ENCODE measurements at regions not wholly inside any gene's neighbourhood (a gene's known extent, or its start where the extent isn't known, plus 50 kb on each side); places are given as distances from the start of the nearest gene placed in this dataset.

GRCh38 chr5:167554564-167555290, 736.7 kb upstream of the WWC1 start:
- peaks cover 17% of the 10 kb centered on the region for H3K9me3 Mint-ChIP-seq
- ChIA-PET CTCF (interaction anchor here (1.0 kb wide), 1 partner anchor 293 kb away, joined by 4 read pairs; no protein-coding TSS in a partner anchor), POLR2A (no interaction called here)
- TF ChIP-seq ATF2 (CRISPR knock-in tag; IDR thresholded peaks at IDR 0.05; ENCODE audit: borderline replicate concordance, low read depth) (no peak), FOXP1 (CRISPR knock-in tag; IDR thresholded peaks at IDR 0.05; ENCODE audit: borderline replicate concordance) (no peak), PRRX2 (CRISPR knock-in tag; IDR thresholded peaks at IDR 0.05) (no peak), MYBL2 (CRISPR knock-in tag; IDR thresholded peaks at IDR 0.05) (no peak), GTF2I (CRISPR knock-in tag; conservative IDR thresholded peaks at IDR 0.05) (no peak), ZNF425 (CRISPR knock-in tag; conservative IDR thresholded peaks at IDR 0.05) (no peak), E2F4 (CRISPR knock-in tag; IDR thresholded peaks at IDR 0.05; ENCODE audit: borderline replicate concordance, low read depth) (no peak), SMAD4 (CRISPR knock-in tag; IDR thresholded peaks at IDR 0.05) (no peak), OVOL2 (CRISPR knock-in tag; IDR thresholded peaks at IDR 0.05; ENCODE audit: borderline replicate concordance) (no peak), TP53 (CRISPR knock-in tag; IDR thresholded peaks at IDR 0.05) (no peak), ZNF263 (CRISPR knock-in tag; IDR thresholded peaks at IDR 0.05; ENCODE audit: low read depth) (no peak), RELA (CRISPR knock-in tag; IDR thresholded peaks at IDR 0.05; ENCODE audit: borderline replicate concordance) (no peak)
- TF ChIP-seq, protein P1, sequence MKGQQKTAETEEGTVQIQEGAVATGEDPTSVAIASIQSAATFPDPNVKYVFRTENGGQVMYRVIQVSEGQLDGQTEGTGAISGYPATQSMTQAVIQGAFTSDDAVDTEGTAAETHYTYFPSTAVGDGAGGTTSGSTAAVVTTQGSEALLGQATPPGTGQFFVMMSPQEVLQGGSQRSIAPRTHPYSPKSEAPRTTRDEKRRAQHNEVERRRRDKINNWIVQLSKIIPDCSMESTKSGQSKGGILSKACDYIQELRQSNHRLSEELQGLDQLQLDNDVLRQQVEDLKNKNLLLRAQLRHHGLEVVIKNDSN (CRISPR knock-in tag; IDR thresholded peaks at IDR 0.05): no peak
- TF ChIP-seq, protein P2, sequence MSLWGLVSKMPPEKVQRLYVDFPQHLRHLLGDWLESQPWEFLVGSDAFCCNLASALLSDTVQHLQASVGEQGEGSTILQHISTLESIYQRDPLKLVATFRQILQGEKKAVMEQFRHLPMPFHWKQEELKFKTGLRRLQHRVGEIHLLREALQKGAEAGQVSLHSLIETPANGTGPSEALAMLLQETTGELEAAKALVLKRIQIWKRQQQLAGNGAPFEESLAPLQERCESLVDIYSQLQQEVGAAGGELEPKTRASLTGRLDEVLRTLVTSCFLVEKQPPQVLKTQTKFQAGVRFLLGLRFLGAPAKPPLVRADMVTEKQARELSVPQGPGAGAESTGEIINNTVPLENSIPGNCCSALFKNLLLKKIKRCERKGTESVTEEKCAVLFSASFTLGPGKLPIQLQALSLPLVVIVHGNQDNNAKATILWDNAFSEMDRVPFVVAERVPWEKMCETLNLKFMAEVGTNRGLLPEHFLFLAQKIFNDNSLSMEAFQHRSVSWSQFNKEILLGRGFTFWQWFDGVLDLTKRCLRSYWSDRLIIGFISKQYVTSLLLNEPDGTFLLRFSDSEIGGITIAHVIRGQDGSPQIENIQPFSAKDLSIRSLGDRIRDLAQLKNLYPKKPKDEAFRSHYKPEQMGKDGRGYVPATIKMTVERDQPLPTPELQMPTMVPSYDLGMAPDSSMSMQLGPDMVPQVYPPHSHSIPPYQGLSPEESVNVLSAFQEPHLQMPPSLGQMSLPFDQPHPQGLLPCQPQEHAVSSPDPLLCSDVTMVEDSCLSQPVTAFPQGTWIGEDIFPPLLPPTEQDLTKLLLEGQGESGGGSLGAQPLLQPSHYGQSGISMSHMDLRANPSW (CRISPR knock-in tag; conservative IDR thresholded peaks at IDR 0.05; ENCODE audit: low read depth): no peak
- TF ChIP-seq, protein P3, sequence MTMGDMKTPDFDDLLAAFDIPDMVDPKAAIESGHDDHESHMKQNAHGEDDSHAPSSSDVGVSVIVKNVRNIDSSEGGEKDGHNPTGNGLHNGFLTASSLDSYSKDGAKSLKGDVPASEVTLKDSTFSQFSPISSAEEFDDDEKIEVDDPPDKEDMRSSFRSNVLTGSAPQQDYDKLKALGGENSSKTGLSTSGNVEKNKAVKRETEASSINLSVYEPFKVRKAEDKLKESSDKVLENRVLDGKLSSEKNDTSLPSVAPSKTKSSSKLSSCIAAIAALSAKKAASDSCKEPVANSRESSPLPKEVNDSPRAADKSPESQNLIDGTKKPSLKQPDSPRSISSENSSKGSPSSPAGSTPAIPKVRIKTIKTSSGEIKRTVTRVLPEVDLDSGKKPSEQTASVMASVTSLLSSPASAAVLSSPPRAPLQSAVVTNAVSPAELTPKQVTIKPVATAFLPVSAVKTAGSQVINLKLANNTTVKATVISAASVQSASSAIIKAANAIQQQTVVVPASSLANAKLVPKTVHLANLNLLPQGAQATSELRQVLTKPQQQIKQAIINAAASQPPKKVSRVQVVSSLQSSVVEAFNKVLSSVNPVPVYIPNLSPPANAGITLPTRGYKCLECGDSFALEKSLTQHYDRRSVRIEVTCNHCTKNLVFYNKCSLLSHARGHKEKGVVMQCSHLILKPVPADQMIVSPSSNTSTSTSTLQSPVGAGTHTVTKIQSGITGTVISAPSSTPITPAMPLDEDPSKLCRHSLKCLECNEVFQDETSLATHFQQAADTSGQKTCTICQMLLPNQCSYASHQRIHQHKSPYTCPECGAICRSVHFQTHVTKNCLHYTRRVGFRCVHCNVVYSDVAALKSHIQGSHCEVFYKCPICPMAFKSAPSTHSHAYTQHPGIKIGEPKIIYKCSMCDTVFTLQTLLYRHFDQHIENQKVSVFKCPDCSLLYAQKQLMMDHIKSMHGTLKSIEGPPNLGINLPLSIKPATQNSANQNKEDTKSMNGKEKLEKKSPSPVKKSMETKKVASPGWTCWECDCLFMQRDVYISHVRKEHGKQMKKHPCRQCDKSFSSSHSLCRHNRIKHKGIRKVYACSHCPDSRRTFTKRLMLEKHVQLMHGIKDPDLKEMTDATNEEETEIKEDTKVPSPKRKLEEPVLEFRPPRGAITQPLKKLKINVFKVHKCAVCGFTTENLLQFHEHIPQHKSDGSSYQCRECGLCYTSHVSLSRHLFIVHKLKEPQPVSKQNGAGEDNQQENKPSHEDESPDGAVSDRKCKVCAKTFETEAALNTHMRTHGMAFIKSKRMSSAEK (CRISPR knock-in tag; IDR thresholded peaks at IDR 0.05; ENCODE audit: borderline replicate concordance): no peak
- ATAC-seq (no peak), DNase-seq (ENCODE audit: low spot score) (no peak)
- H3K4me3 Mint-ChIP-seq: no peak overlapping the region
- peaks cover 11% of the 10 kb centered on the region for H3K36me3 Mint-ChIP-seq
- no peaks in the 10 kb centered on the region for H3K27me3 Mint-ChIP-seq (ENCODE audit: low read depth)
- H3K4me1 Mint-ChIP-seq: peaks cover 25% of the 10 kb centered on the region
- no peak overlapping the region for H3K27ac Mint-ChIP-seq
